MM.1S (cell line): ENCODE measurements at regions not wholly inside any gene's neighbourhood (a gene's known extent, or its start where the extent isn't known, plus 50 kb on each side); places are given as distances from the start of the nearest gene placed in this dataset.

Source experiments
- EZH2 ChIP-seq: fragments of 300-600 bp; sonication (generic); optimal IDR thresholded peaks from 2 replicates; pipeline ENCODE3; 2017; ENCODE audit warnings: low read depth, mild to moderate bottlenecking, antibody characterized with exemption, low read length, mixed read lengths
- EZH2phosphoT487 ChIP-seq: fragments of 300-600 bp; sonication (generic); IDR thresholded peaks from 2 replicates; pipeline ENCODE4 v1.6.1; 2018; ENCODE audit warnings: antibody characterized with exemption, low read length
- TF ChIP-seq, protein P1 (sequence below): fragments of 300-600 bp; sonication (generic); IDR thresholded peaks from 2 replicates; pipeline ENCODE4 v1.5.1; 2016; ENCODE audit warnings: antibody characterized with exemption, low read length, mixed read lengths

DNA sequence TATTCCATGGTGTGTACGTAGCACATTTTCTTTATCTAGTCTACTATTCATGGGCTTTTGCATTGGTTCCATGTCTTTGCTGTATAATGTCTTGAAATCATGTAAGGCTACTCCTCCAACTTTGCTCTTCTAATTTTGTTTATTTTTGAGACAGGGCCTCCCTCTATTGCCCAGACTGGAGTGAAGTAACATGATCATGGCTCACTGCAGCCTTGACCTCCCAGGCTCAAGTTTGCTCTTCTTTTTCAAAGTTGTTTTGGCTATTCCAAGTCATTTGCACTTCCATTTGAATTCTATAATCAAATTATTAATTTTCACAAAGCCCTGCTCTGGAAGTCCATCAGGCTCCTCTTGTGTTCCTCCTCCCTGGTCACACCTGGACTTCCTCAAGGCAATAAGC lies 90.2 kb upstream of the SGIP1 start:
- TF ChIP-seq, protein P1, sequence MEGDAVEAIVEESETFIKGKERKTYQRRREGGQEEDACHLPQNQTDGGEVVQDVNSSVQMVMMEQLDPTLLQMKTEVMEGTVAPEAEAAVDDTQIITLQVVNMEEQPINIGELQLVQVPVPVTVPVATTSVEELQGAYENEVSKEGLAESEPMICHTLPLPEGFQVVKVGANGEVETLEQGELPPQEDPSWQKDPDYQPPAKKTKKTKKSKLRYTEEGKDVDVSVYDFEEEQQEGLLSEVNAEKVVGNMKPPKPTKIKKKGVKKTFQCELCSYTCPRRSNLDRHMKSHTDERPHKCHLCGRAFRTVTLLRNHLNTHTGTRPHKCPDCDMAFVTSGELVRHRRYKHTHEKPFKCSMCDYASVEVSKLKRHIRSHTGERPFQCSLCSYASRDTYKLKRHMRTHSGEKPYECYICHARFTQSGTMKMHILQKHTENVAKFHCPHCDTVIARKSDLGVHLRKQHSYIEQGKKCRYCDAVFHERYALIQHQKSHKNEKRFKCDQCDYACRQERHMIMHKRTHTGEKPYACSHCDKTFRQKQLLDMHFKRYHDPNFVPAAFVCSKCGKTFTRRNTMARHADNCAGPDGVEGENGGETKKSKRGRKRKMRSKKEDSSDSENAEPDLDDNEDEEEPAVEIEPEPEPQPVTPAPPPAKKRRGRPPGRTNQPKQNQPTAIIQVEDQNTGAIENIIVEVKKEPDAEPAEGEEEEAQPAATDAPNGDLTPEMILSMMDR, result peak; percentile 16; the same call in 1 of the 2 replicates
- TF ChIP-seq EZH2 (no peak), EZH2phosphoT487 (no peak)
